ENCODE measurements at regions not wholly inside any gene's neighbourhood (a gene's known extent, or its start where the extent isn't known, plus 50 kb on each side); places are given as distances from the start of the nearest gene placed in this dataset.

GRCh38 chr6:103893141-103893581 is 966.6 kb downstream of the HACE1 start (continued):
- TF ChIP-seq DPF2 (IDR thresholded peaks at IDR 0.05) (no peak), ZBTB40 (IDR thresholded peaks at IDR 0.05; ENCODE audit: borderline replicate concordance) (no peak), KAT2A (conservative IDR thresholded peaks at IDR 0.05; ENCODE audit: control insufficient read depth, low read depth, low read length) (no peak), ATF7 (IDR thresholded peaks at IDR 0.05; ENCODE audit: low read depth) (no peak), BCL3 (IDR thresholded peaks at IDR 0.05; ENCODE audit: borderline replicate concordance, insufficient read depth, low read depth, low read length, poor library complexity, severe bottlenecking) (no peak), NR2F1 (conservative IDR thresholded peaks at IDR 0.05) (no peak), ZNF687 (IDR thresholded peaks at IDR 0.05) (no peak), PKNOX1 (IDR thresholded peaks at IDR 0.05) (no peak), IKZF1 (conservative IDR thresholded peaks at IDR 0.05) (no peak)
